M059J (cell line): ENCODE measurements at regions not wholly inside any gene's neighbourhood (a gene's known extent, or its start where the extent isn't known, plus 50 kb on each side); places are given as distances from the start of the nearest gene placed in this dataset.
"Not testable (repeated sequence)": the region's sequence is repeated elsewhere in the genome, so short reads cannot be mapped to it uniquely, and the experiment has no call there.

Source experiments
- DNase-seq: peaks from one replicate; pipeline ENCODE4 v3.0.0-alpha.2; 2012; ENCODE audit warnings: low read depth

DNA sequence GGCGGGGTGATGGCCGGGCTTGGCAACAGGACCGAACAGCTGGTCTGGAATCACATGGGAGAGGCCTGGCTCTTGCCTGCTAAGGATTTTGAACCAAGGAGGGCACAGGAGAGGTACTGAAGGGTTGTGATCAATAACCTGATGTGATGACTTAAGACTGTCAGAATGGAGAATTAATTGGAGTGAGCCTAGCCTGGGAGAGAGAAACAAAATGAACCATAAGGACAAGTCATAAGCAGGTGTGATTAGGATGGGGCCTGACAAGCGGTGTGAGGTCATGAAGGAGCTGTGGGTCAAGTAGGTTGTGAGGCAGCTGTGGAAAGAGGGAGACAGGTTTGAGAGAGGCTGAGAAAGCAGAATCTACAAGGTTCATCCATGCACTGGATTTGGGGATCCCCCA, 104.6 kb downstream of the MED10 start:
- no peak for DNase-seq

DNA sequence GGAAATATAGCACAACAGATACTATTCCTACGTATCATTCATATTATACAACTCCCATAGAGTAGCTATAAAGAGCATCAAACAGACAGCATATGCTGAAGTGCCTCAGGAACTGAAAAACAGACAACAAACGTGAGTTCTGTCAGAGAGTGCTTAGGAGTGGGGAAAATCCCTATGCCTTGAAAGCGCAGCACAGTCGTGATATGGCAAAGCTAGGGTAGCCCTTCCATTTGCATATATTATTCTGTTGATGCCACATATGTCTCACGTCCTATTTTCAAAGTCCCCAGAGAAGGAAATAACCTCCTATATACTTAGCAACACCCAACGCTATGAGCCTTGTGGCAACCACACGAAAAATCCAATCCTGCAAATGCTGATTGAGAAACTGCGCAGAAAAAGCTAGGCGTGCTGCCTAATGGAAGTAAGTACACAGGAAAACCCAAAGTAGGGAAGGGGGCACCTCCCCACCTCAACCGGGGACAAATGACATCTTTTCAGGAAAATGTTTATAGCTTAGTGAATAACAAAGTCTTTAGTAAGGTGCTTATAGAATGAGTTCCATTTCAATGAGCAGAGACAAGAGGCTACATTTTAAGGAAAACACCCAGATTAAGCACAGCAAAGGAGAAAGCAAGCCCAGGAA, 105.1 kb downstream of the MED10 start:
- DNase-seq, result no peak

DNA sequence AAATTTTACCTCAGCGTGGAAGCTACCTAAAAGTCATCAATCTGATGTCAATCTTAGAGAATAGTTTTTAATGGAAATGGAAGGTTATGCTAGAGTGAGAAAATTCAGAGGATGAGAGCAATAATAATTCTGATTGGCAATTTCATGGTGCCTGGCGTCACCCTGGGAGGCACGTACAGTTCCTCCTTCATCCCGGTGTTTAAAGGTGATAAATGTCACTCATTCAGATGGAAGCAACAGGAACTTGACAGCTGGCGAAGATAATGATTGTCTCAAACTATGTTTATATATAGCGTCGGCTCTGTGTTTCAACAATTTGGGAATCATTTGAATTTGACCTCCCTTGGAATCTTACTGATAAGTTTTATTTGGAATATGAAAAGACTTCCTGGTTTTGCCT, 108.4 kb downstream of the MED10 start:
- DNase-seq, result no peak

DNA sequence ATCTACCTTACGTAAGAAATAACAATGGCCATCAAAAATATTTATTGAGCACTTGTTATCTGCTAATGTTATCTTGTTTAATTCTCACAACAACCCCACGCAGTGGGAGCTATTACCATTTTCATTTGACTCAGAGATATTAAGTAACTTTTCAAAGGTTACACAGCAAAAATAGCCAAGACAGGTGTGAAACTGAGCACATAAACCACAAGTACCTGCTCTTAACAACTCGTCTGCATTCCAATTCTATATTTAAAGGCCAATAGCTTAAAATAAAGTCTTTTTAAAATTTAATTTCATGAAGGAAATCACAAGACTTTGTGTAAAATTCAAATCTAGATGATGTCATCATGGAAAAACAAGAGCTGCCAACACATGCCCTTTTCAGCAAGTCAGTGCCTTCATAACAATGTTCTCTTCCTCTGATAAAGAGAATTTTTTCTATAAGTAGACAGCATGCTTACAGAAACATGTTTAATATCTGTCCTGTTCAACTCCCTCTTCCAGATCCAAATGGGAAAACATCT, 111.6 kb downstream of the MED10 start:
- no peak for DNase-seq

DNA sequence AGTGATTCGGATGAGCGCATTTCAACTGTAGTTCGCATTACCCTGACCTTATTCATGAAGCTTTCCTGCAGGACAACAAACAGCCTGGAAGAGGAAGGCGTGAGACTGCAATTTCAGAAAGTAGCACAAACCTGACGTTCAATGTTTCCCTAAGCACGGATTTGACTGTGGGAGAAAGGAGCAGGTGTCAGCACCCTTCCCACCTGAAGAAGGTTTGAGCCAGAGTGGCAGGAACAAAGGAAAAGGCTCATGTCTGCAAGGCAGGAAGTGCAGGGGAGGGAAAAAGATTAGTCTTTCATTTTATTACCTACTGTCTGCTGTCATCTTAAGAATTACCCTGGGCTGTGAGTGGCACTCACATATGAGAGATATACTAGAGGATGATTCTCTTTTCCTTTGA, 114.0 kb downstream of the MED10 start:
- DNase-seq, result no peak

DNA sequence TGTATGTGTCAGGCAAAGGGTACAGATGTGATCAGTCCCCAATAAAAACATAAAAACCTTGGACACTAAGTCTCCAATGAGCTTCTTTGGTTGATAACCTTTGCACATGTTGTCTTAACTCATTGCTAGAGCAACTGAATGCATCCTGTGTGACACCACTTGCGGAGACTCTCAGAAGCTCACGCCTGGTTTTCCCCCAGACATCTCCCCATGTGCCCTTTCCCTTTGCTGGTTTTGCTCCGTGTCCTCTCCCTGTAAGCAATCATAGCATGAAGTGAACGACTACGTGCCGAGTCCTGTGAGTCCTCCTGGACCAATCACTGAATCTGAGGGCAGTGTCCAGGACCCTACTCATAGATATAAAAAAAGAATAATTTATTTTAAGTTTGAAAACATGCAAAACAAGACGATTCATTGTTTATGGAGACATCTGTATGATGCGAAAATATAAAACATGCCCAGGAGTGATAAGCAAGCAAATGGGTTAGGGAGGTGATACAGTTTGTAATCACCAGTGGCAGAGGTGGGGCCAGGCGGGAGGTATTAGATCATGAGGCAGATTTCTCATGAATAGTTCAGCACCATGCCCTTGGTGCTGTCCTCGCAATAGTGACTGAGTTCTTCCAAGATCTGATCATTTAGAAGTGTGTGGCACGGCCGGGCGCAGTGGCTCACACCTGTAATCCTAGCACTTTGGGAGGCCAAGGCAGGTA, 115.5 kb downstream of the MED10 start:
- DNase-seq, result no peak

DNA sequence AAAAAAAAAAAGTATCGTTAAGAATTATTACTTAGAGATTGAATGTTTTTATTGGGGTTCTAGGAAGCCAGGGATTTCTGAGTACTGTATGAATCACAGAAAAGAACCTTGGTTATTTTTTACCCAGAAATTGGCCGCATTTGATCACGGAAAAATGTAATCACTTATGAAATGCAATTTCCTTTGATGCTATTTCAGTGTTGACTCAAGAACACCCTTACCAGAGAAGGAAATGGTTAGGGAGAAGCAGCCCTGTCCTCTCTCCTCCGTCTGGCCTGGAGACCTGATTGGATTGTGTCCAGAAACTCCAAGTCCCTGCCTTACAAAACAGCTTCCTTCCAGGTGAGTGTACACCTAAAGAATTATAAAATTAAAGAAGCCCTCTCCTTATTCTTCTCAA, 116.7 kb downstream of the MED10 start:
- no peak for DNase-seq

DNA sequence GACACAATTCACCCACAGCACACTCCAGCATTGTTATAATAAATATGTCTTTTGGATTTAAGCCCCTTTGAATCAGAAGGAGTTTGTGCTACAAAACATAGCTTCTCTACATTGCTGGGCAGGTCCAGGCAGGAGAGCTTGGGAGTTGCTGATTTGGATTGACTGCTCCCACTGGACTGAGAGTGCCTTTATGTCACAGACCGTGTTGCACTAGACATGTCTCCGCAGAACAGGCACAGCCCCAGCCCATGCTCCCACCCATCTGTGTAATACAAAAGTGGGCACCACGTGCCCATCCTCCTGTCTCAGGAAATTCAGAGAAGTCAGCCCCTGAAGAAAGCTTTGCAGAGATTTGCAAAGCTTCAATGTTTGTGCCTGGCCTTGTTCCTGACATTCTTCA, 117.1 kb downstream of the MED10 start:
- DNase-seq, result no peak

DNA sequence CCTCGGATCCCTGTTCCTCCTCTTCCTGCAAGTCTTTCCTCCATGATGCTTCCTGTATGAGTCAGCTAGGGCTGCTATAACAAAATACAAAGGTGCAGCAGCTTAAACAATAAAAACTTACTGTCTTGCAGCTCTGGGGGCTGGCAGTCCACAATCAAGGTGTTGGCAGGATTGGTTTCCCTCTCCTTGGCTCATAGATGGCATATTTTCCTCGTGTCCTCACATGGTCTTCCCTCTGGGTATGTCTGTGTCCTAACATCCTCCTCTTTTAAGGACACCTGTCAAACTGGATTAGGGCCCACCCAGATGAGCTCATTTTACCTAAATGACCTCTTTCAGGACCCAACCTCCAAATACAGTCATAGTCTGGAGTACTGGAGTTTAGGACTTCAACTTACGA, 117.5 kb downstream of the MED10 start:
- DNase-seq, result no peak

DNA sequence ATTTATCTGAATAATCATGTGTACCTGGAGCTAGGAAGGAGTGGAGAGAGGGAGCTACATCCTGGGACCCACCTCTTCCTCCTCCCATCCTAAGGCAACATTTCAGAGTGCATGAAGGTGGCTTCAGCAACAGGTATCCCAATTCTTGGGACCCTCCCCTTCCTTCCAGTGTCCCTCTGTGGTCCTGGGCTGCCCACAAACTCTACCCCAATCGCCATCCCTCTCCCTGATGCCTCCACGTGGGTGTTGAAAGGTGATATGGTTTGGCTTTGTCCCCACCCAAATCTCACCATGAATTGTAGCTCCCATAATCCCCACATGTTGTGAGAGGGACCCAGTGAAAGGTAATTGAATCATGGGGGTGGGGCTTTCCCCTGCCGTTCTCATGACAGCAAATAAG, 121.4 kb downstream of the MED10 start:
- DNase-seq, result no peak

DNA sequence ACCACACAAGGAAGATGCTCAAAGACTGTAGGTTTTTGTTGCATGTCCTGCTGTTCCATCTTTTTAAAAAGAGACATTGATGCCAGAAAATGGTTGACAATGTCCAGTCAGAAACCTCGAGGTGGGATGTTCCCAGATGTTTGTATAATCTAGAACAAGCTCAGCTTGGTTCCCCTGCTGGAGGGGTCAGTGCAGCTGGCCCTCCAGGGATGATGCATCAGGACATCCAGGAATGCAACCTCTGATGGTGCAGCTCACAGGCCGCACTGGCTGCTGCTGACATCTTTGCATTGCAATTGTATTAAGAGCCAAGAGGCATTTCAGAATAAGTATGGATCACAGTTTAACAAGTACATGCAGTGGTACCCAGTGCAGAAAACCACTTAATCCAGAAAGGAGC, 122.4 kb downstream of the MED10 start:
- no peak for DNase-seq

DNA sequence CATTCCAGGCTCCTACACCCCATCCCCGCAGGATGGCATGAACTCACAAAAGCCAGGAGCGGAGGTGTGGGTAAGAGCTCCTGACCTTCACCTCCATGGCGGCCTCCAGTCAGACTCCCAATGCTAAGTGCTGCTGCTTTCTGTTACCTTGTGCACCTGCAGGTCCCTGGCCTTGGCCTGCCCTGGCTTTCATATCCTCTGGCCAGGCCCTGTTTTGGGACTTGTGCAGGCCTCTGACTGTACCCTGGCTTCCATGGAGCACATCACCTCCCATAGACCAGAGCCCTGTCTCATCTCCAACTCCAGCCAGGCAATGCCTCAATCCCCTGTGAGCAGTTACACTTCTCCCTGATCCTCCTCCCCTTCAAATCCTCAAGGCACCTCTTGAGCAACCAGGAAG, 124.5 kb downstream of the MED10 start:
- no peak for DNase-seq

DNA sequence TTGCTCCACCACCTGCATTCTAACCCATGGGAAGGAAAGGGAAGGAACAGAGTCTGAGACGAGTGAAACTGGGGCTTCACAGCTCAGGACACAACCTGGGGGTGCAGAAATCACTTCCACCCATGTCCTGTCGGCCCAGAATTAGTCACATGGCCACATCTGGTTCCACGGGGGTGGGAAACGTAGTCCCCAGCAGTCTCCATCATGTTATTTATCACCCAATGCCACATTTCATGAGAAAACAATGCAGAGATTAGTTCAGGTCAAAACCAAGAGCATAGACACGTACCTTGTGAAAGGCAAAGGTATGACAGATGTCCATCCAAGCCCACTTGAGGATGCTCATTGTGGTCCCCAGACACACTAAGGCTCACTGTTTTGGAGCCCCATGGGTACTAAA, 125.1 kb downstream of the MED10 start:
- no peak for DNase-seq

DNA sequence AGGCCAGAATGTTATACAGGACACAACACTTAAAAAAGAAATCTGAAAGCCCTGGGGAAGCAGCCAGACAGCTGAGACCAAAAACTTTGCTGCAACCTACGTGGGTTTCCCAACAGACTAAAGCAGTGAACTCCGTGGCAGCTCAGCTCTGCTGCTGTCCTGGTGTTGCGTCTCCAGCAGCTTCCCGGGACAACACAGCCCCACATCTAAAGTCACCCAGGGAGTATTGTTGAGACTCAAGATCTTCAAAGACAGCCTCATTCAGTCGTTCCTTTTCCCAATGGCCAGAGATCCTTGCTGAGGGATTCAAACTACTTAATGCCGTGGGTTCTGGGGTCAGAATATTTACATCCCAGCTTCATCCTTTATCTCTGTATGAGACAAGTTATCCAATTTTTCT, 125.8 kb downstream of the MED10 start:
- DNase-seq, result no peak

DNA sequence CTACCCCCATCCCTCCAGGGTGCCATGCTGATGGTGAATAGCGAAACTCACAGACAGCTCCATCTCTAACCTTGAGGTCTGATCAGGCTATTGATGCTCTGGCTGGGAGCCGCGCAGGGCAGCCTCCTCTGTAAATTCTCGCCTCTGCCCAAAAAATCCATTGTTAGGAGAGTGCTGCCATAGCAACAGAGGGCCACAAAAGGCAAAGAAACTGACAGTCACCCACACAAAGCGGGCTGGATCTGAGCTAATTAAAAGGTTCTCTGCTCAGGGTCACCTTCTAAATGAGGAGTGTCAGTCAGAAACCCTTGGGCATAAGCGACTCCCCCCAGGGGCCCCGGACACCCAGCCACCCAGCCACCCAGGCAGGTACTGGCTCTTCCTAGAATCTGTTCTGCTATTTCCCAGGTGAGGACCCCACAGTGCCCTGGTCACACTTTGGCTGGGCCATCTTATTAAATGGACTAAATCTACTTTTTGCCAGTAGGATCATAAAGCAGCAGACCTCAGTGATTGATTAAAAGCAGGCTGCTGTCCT, 126.7 kb downstream of the MED10 start:
- DNase-seq, result no peak

DNA sequence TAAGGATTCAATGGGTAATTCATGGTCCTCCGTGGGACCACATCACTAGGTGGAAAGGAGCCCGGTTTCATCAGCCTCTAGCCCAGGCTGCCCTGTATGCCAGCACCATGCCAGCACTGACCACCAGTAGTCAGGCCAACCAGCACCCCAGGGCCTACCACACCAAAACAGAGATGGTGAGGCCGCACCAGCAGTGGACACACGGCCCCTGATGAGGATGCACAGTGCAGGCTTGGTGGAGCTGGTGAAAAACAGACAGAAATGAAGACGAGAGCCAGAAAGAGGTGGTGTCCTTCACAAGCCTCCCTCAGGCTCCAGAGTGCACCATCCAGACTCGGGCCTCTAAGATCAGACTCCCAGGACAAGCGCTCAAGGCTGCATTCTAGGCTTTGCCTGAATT, 128.2 kb downstream of the MED10 start:
- DNase-seq, result no peak

DNA sequence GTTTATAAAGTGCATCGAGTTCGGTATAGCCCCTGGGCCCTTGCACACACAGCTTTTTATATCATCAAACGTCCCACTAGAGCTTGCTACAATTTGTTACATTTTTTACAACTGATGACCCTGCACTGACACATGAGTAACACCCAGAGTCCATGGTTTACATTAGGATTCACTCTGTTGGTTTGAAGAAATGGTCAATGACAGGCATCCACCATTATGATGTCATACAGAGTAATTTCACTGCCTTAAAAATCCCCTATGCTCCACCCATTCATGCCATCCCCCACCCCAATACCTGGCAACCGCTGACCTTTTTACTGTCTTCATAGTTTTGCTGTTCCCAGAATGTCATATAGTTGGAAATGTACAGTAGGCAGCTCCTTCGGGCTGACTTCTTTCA, 130.2 kb downstream of the MED10 start:
- DNase-seq, result no peak

DNA sequence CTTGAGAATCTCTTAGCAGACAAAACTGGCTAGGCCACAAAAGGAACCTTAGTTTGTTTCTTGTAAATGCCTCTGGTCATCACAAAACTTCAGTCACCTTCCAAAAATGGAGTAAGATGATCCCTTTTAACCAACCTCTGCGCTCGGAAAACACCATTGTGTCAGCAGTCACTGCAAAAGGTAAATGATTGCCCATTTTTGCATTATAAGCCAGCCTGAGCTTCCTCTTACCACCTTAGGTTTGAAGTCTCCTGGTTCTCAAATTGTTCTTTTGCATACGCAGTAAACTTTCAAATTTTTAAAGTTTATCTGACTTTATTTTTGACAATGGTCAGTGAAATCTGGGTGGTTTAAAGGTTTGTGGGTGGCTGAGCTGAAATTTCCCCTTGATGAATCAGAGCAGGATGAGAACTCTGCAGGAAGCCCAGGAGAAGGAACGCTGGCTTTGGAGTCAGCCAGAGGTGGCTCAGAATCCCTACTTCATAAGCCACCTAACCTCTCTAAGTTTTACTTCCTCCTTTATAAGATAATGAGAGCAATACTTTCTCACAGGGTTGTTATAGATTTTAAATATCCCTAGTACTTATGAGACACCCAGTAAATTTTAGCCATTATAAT, 131.4 kb downstream of the MED10 start:
- no peak for DNase-seq

DNA sequence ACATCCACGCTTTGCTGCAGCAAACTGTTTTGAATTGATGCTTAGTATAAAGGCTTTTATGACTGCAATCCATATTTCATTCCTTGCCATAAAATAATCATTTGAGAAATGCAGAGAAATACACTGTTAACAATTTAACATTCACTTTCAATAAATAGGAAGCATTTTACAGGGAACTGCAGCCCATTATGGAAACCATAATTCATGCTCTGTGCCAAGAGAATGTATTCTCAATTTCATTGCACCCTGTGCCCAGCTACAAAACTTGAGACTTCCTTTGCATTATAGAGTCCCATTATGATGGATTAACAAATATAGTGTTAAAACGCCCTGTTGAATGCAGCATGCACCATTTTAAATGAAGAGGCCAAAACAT, 134.0 kb downstream of the MED10 start:
- no peak for DNase-seq

DNA sequence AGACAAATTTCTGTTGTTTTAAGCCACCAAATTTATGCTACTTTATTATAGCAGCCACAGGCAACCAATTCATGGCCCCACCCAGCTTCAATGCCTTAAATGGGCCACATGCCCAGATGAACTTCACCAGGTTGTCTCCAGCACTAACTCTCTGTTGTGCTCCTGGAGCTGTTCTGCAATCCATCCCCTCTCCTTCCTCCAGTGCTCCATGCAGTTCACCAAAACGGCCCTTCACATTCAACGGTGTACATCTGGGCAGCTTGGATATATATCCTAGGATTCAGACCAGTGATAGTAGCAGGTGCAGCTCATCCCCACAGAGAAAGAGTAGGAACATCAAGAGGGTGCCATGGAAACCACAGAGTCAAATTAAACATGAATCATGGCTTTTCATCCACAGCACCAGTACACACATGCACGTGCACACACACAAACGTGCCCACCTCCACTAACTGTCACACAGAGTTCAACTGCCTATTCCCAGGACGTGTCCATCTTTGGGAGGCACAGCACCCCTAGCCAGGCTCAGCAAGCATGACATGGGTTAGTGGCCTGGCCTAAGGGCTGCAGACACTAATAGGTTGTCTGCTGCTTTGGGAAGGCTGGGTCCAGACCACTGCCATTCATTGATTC, 134.5 kb downstream of the MED10 start:
- no peak for DNase-seq

DNA sequence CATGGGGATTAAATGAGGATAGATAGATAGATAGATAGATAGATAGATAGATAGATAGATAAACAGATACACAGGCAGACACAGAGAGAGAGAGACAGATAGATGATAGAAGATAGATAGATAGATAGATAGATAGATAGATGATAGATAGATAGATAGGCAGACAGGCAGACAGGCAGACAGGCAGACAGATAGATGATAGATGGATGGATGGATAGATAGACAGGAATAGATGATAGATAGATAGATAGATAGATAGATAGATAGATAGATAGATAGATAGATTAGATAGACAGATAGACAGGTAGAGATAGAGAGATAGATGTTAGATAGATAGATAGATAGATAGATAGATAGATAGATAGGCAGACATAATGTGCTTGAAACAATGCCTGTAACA, 137.3 kb downstream of the MED10 start:
- DNase-seq, result not testable (repeated sequence)

DNA sequence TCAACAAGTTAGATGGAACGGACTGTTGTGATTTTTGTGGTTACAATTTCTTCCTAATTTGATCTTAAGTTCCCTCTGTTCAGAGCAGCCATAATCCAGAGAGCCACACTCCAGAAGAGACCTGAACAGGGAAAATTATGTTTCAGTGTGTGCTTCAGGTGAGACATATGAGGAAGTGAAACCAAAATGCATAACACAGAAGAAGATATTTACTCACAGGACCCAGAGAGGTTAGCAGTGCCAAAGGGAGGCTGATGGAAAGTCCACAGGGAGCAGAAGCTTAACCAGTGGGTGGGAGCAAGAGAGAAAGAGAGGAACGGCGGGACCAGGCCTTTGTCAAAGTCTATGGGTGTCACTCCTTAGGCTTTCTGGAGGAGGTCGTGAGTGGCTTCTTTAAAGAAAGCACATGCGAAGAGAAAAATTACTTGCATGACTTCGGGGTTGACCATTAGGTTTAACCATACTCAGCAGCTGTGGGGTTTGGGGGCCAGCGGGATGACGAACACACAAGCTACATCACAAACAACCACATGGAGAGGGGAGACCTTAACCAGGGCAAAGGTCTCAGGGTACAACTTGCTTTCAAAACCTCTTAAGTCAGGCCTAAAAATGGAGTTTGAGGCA, 141.4 kb downstream of the MED10 start:
- no peak for DNase-seq
